ENCODE measurements at regions not wholly inside any gene's neighbourhood (a gene's known extent, or its start where the extent isn't known, plus 50 kb on each side); places are given as distances from the start of the nearest gene placed in this dataset.

- TF ChIP-seq, protein P1, sequence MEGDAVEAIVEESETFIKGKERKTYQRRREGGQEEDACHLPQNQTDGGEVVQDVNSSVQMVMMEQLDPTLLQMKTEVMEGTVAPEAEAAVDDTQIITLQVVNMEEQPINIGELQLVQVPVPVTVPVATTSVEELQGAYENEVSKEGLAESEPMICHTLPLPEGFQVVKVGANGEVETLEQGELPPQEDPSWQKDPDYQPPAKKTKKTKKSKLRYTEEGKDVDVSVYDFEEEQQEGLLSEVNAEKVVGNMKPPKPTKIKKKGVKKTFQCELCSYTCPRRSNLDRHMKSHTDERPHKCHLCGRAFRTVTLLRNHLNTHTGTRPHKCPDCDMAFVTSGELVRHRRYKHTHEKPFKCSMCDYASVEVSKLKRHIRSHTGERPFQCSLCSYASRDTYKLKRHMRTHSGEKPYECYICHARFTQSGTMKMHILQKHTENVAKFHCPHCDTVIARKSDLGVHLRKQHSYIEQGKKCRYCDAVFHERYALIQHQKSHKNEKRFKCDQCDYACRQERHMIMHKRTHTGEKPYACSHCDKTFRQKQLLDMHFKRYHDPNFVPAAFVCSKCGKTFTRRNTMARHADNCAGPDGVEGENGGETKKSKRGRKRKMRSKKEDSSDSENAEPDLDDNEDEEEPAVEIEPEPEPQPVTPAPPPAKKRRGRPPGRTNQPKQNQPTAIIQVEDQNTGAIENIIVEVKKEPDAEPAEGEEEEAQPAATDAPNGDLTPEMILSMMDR (conservative IDR thresholded peaks at IDR 0.05) = no peak
- TF ChIP-seq ZFX (IDR thresholded peaks at IDR 0.05) = no peak
These were observed 680.9 kb downstream of the IRS1 start for GRCh38 chr2:226118471-226119429.
